ENCODE measurements at regions not wholly inside any gene's neighbourhood (a gene's known extent, or its start where the extent isn't known, plus 50 kb on each side); places are given as distances from the start of the nearest gene placed in this dataset.

DNA sequence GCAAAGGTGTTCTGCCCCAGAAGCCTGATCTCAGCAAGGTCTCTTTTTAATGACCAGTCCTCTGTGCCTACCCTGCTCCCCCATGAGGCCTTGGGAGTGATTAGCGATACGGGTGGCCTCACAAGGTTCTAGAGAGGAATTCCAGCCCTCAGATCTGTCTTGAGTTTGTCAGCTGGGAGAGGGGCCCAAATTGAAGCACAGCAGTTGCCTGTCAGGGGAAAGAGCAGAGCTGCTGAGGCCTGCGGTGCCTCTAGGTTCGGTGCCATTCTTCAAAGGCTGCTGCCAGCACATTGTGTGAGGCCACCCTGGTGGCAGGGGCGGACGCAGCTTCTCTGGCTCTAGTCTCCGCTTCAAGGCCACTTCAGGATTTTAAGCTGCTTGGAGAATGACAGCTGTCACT is 85.7 kb upstream of the GRIA1 start:
- Histone ChIP-seq H3K4me1 (no peaks in the 10 kb centered on the region), H3K9me3 (no peaks in the 10 kb centered on the region), H3K27me3 (no peaks in the 10 kb centered on the region), H3K36me3 (no peaks in the 10 kb centered on the region), H3K27ac (no peak overlapping the region), H3K4me3 (no peak overlapping the region)
- 45 to 46% methylated on average over 6 to 7 of the region's 7 CpGs for WGBS, 2 donors
- TF ChIP-seq POLR2AphosphoS5 (IDR thresholded peaks at IDR 0.05) = no peak
- TF ChIP-seq, protein P1, sequence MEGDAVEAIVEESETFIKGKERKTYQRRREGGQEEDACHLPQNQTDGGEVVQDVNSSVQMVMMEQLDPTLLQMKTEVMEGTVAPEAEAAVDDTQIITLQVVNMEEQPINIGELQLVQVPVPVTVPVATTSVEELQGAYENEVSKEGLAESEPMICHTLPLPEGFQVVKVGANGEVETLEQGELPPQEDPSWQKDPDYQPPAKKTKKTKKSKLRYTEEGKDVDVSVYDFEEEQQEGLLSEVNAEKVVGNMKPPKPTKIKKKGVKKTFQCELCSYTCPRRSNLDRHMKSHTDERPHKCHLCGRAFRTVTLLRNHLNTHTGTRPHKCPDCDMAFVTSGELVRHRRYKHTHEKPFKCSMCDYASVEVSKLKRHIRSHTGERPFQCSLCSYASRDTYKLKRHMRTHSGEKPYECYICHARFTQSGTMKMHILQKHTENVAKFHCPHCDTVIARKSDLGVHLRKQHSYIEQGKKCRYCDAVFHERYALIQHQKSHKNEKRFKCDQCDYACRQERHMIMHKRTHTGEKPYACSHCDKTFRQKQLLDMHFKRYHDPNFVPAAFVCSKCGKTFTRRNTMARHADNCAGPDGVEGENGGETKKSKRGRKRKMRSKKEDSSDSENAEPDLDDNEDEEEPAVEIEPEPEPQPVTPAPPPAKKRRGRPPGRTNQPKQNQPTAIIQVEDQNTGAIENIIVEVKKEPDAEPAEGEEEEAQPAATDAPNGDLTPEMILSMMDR (IDR thresholded peaks at IDR 0.05) = no peak
- TF ChIP-seq EP300 (IDR thresholded peaks at IDR 0.05) = no peak
- no peak for TF ChIP-seq POLR2A (IDR thresholded peaks at IDR 0.05)
- DNase-seq (peak in 1 of 2 donors; percentile 17), ATAC-seq (ENCODE audit: low FRiP score in 2 of 2) (no peak)

DNA sequence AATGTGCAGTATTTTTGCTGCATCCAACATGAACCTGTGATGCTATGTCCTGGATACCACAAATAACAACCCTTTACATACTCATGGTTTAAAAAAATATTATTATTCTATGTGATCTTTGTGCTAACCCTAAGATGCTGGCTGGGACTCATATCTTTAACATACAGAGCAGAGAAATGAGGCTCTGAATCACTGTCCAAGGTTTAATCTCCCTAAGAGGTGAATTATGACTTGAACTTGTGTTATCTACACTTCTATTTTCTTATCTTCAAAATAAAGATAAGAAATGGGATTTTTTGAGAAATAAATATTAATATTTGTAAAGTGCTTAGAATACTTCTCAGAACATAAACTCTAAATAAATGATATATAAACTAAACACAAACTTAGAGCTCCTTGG is 68.8 kb upstream of the GRIA1 start:
- no peaks in the 10 kb centered on the region for H3K4me1 ChIP-seq
- ATAC-seq (ENCODE audit: low FRiP score in 2 of 2) = no peak
- no peaks in the 10 kb centered on the region for H3K36me3 ChIP-seq
- no peaks in the 10 kb centered on the region for H3K27me3 ChIP-seq
- no peak overlapping the region for H3K27ac ChIP-seq
- H3K9me3 ChIP-seq = no peaks in the 10 kb centered on the region
- no peak for DNase-seq
- no peak overlapping the region for H3K4me3 ChIP-seq
- TF ChIP-seq POLR2A (IDR thresholded peaks at IDR 0.05) (no peak), EP300 (IDR thresholded peaks at IDR 0.05) (no peak), POLR2AphosphoS5 (IDR thresholded peaks at IDR 0.05) (no peak)
- TF ChIP-seq, protein P1 (IDR thresholded peaks at IDR 0.05) = no peak

DNA sequence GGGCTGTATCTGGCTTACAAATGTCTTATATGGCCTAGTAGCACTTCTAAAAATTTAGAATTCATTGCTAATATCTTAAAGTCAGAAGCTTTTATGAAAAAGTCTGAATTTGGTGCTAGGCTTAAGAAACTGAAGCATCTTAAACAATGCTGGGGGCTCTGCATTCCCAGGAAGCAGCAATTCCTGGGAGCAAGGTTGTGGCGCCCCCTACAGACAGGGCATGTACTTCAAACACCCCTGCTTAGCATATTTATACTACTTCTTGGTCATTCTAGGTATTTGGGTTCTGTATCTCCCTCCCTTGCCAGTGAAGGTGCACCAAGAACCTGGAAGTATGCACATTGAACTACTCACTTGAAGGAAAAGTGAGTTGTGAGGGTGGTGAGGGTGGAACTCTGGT is 64.6 kb upstream of the GRIA1 start:
- H3K4me1 ChIP-seq = no peaks in the 10 kb centered on the region
- no peak for ATAC-seq (ENCODE audit: low FRiP score in 2 of 2)

DNA sequence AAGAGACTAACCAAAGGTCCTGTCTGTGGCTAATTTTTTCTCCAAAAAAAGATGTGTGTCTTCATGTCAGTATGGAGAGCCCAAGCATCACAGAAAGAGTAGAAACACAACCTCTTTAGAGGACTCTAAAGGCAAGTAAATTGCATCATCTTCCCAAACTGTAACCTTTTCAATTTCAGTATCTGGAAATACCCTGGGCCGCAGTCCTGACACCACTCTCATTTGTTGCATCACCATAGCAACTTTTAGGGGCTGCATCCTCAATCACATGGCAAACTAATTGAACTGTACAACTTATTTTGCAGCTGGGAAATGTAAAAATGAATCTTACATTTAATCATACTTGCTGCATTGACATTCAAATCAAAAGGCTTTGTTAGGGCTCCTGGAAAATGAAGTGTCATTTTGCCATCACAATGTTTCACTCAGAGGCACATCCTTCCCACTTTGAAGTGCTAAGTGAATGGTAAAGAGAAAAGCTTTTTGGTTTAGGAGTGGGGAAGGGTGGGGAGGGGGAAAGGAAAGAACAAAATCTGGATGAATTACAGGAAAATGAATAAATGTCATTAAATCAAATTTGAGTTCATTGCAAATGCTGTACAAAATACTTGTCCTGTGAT is 60.6 kb upstream of the GRIA1 start:
- H3K36me3 ChIP-seq = no peaks in the 10 kb centered on the region
- 84 to 94% methylated on average over 1 of the region's 1 CpG for WGBS, 2 donors
- ATAC-seq (ENCODE audit: low FRiP score in 2 of 2) (no peak), DNase-seq (no peak)
- H3K27ac ChIP-seq = no peak overlapping the region
- no peak overlapping the region for H3K4me3 ChIP-seq
- H3K9me3 ChIP-seq = no peaks in the 10 kb centered on the region
- TF ChIP-seq, protein P1 (IDR thresholded peaks at IDR 0.05) = no peak
- TF ChIP-seq EP300 (IDR thresholded peaks at IDR 0.05) (no peak), POLR2A (IDR thresholded peaks at IDR 0.05) (no peak), POLR2AphosphoS5 (IDR thresholded peaks at IDR 0.05) (no peak)
- no peaks in the 10 kb centered on the region for H3K4me1 ChIP-seq
- H3K27me3 ChIP-seq = no peaks in the 10 kb centered on the region

More for the DNA sequence above, 64.6 kb upstream of the GRIA1 start:
- TF ChIP-seq, protein P1 (IDR thresholded peaks at IDR 0.05) = no peak
- TF ChIP-seq POLR2AphosphoS5 (IDR thresholded peaks at IDR 0.05) (no peak), POLR2A (IDR thresholded peaks at IDR 0.05) (no peak), EP300 (IDR thresholded peaks at IDR 0.05) (no peak)
- WGBS, 2 donors = 0 to 22% methylated on average over 1 of the region's 1 CpG
- Histone ChIP-seq H3K36me3 (no peaks in the 10 kb centered on the region), H3K27me3 (no peaks in the 10 kb centered on the region), H3K9me3 (no peaks in the 10 kb centered on the region), H3K4me3 (no peak overlapping the region), H3K27ac (no peak overlapping the region)
- no peak for DNase-seq

DNA sequence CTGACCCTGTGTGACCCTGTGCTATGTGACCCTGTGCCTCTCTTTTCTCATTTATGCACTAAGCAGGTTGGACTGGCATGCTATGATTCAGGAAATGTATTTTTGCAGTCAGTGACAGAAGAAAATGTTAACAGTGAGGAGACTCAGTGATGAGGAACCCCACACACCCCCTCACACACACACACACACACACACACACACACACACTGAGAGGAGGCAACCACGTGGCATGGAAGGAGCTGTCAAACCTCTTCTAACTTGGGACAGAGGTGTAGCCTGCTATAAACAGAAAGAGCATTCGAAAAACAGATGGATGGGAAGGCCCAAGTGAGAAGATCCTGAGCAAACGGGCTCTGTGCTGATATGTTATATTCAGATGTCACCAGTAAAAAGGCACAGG is 57.9 kb upstream of the GRIA1 start:
- Histone ChIP-seq H3K27me3 (no peaks in the 10 kb centered on the region), H3K4me1 (no peaks in the 10 kb centered on the region), H3K4me3 (no peak overlapping the region), H3K36me3 (no peaks in the 10 kb centered on the region), H3K27ac (no peak overlapping the region), H3K9me3 (no peaks in the 10 kb centered on the region)
- 49 to 56% methylated on average over 3 of the region's 3 CpGs for WGBS, 2 donors
- ATAC-seq (ENCODE audit: low FRiP score in 2 of 2) = peak in 1 of 2 donors; percentile 35
- DNase-seq = no peak
- no peak for TF ChIP-seq POLR2AphosphoS5 (IDR thresholded peaks at IDR 0.05)
- TF ChIP-seq POLR2A (IDR thresholded peaks at IDR 0.05) = no peak
- TF ChIP-seq, protein P1 (IDR thresholded peaks at IDR 0.05) = no peak
- TF ChIP-seq EP300 (IDR thresholded peaks at IDR 0.05) = no peak

Data from upper lobe of left lung (tissue), 6 donors.